GM12878 (cell line): ENCODE measurements at regions not wholly inside any gene's neighbourhood (a gene's known extent, or its start where the extent isn't known, plus 50 kb on each side); places are given as distances from the start of the nearest gene placed in this dataset.

Source experiments
- ATAC-seq: fragments of 200-7000 bp; cut with Tn5 transposase; 3 replicates; pipeline ENCODE4 v1.9.1; 2020; ENCODE audit warnings: mild to moderate bottlenecking, moderate library complexity
- BruUV-seq: library from RNA; stranded (reverse); fragments of 400-500 nt; replicated peaks from 2 replicates; lab custom pipeline; 2021; lab: Mats Ljungman, UMichigan
- CTCF ChIA-PET: fragments of 300-600 bp; sonication (Branson Sonifier 250); formaldehyde crosslinking; extraction: SDS; loops from one replicate; lab custom pipeline; 2021; ENCODE audit warnings: inconsistent platforms; lab: Yijun Ruan, JAX
- POLR2A ChIA-PET: fragments of 350-600 bp; formaldehyde crosslinking; extraction: SDS; loops from one replicate; lab custom pipeline; 2021; ENCODE audit warnings: inconsistent platforms; lab: Charles Lee
- RAD21 ChIA-PET: fragments of 300-600 bp; sonication (Branson Sonifier 250); formaldehyde crosslinking; loops from one replicate; lab custom pipeline; 2023; ENCODE audit warnings: antibody characterized with exemption; ENCODE audit not compliant: unreplicated experiment; lab: Charles Lee
- SMC1A ChIA-PET: fragments of 300-600 bp; sonication (Branson Sonifier 250); formaldehyde crosslinking; loops from one replicate; lab custom pipeline; 2023; ENCODE audit not compliant: unreplicated experiment, uncharacterized antibody; lab: Charles Lee
- DNase-seq: peaks from one replicate; pipeline ENCODE4 v3.0.0-alpha.2; 2011; ENCODE audit warnings: low read depth, low spot score
- FAIRE-seq: peaks from 3 replicates; lab custom pipeline; 2011; peaks lifted over from hg19 to GRCh38; lab: Jason Lieb, UNC
- H2AFZ ChIP-seq: 2 replicates; pipeline ENCODE4 v1.6.0; 2011; ENCODE audit warnings: low read depth, low read length, control low read depth; ENCODE audit not compliant: control insufficient read depth
- H3K27ac ChIP-seq: 2 replicates; pipeline ENCODE4 v1.5.1; 2011; ENCODE audit warnings: control low read depth; ENCODE audit not compliant: control insufficient read depth, insufficient read depth
- H3K27me3 ChIP-seq, 2 experiments: replicated peaks in 1 of 2; 2 replicates each; pipeline versions ENCODE4 v1.6.0 to v1.6.1; 2011; ENCODE audit warnings: low read length in 1 of 2; ENCODE audit not compliant: control insufficient read depth in 2 of 2, insufficient read depth in 2 of 2
- H3K36me3 ChIP-seq, 2 experiments: 2 replicates each; pipeline ENCODE4 v1.5.1; 2011; ENCODE audit warnings: low read length in 1 of 2; ENCODE audit not compliant: control insufficient read depth in 2 of 2, insufficient read depth in 2 of 2
- H3K4me1 ChIP-seq: 2 replicates; pipeline ENCODE4 v1.6.1; 2011; ENCODE audit warnings: mild to moderate bottlenecking, low read length, moderate library complexity, mixed read lengths; ENCODE audit not compliant: control insufficient read depth, insufficient read depth
- H3K4me2 ChIP-seq: 2 replicates; pipeline ENCODE4 v1.6.0; 2011; ENCODE audit warnings: control low read depth; ENCODE audit not compliant: control insufficient read depth, insufficient read depth
- H3K4me3 ChIP-seq: fragments of 200-600 bp; sonication (generic); 2 replicates; pipeline ENCODE4 v1.5.1; 2016
- H3K79me2 ChIP-seq: 2 replicates; pipeline ENCODE4 v1.6.0; 2011; ENCODE audit warnings: low read length; ENCODE audit not compliant: control insufficient read depth, insufficient read depth
- H3K9ac ChIP-seq: 2 replicates; pipeline ENCODE4 v1.8.0; 2011; ENCODE audit warnings: low read length, control low read depth, mixed read lengths; ENCODE audit not compliant: control insufficient read depth, insufficient read depth
- H3K9me3 ChIP-seq: replicated peaks from 3 replicates; pipeline ENCODE4 v1.5.1; 2011; ENCODE audit warnings: mild to moderate bottlenecking, low read length; ENCODE audit not compliant: control insufficient read depth, insufficient read depth
- H4K20me1 ChIP-seq: 2 replicates; pipeline ENCODE4 v1.6.0; 2011; ENCODE audit not compliant: control insufficient read depth, insufficient read depth
- MTA2 ChIP-seq: fragments of 450-650 bp; IDR thresholded peaks from 2 replicates; pipeline ENCODE4 v1.6.1; 2016; ENCODE audit warnings: low read depth, mild to moderate bottlenecking, moderate library complexity
- POU2F2 ChIP-seq: IDR thresholded peaks from 3 replicates; pipeline ENCODE4 v1.6.1; 2011; ENCODE audit warnings: low read depth, mild to moderate bottlenecking, low read length, borderline replicate concordance
- WGBS: methylation state at CpG from one replicate; pipeline ENCODE4 v1.1.6; 2016; ENCODE audit warnings: low lambda C conversion rate; ENCODE audit not compliant: insufficient replicate concordance, insufficient coverage; ENCODE audit errors: missing lambda C conversion rate; 5-methylcytosine and 5-hydroxymethylcytosine counted together
- in situ Hi-C: fragments of 300-500 bp; cut with MboI; formaldehyde crosslinking; loops from 9 replicates; pipeline ENCODE4 v1.14.3; 2018; ENCODE audit warnings: mixed read lengths
- intact Hi-C: fragments of 100-400 bp; cut with micrococcal nuclease; formaldehyde crosslinking; loops from one replicate; pipeline ENCODE4 v1.14.2; 2022; ENCODE audit not compliant: unreplicated experiment
- TF ChIP-seq, protein P1 (sequence below), 3 experiments: IDR thresholded peaks in 2 of 3; conservative IDR thresholded peaks in 1 of 3; 2 replicates each; pipeline ENCODE4 v1.5.1; 2011; ENCODE audit warnings: low read depth in 3 of 3, low read length in 3 of 3, mild to moderate bottlenecking in 3 of 3, control low read depth in 2 of 3, moderate library complexity in 2 of 3, inconsistent platforms in 1 of 3, mixed read lengths in 1 of 3; ENCODE audit not compliant: control insufficient read depth in 2 of 3, insufficient read depth in 1 of 3; ENCODE audit errors: extremely low read depth in 1 of 3

DNA sequence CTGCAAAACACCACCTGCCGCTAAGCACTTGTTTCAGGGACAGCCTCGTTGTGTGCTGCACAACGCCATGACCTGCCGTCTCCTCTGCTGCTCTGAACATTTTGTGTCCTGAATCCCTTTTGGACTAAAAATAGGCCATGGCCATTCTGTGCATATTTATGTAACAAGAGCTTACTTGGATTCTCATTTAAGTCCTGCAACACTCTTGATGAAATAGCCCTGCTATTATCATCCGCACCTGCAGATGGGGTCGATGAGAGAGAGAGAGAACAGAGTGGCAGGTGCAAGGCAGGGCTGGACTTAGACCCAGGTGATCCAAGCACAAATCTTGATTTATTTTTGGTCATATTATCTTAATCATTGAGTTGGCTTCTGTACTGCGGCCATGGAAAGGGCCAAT, 121.2 kb upstream of the PRKCQ start:
- ChIA-PET SMC1A (no interaction called here), POLR2A (no interaction called here), RAD21 (no interaction called here), CTCF (no interaction called here)
- Histone ChIP-seq H3K79me2 (no peaks in the 10 kb centered on the region), H3K36me3 (no peaks in the 10 kb centered on the region), H3K4me3 (no peak overlapping the region), H2AFZ (no peak overlapping the region), H3K27ac (no peak overlapping the region), H3K4me1 (no peaks in the 10 kb centered on the region), H3K4me2 (no peak overlapping the region), H3K27me3 (peaks cover 0 to 1% of the 10 kb centered on the region in 2 experiments; a peak in 1 of 4 replicates), H3K9ac (no peak overlapping the region), H3K9me3 (no peaks in the 10 kb centered on the region), H4K20me1 (no peaks in the 10 kb centered on the region)
- DNase-seq (no peak), FAIRE-seq (no peak), ATAC-seq (no peak)
- in situ Hi-C loops, result no loop called here
- intact Hi-C loops, result no loop called here
- no peak for TF ChIP-seq MTA2
- TF ChIP-seq, protein P1, sequence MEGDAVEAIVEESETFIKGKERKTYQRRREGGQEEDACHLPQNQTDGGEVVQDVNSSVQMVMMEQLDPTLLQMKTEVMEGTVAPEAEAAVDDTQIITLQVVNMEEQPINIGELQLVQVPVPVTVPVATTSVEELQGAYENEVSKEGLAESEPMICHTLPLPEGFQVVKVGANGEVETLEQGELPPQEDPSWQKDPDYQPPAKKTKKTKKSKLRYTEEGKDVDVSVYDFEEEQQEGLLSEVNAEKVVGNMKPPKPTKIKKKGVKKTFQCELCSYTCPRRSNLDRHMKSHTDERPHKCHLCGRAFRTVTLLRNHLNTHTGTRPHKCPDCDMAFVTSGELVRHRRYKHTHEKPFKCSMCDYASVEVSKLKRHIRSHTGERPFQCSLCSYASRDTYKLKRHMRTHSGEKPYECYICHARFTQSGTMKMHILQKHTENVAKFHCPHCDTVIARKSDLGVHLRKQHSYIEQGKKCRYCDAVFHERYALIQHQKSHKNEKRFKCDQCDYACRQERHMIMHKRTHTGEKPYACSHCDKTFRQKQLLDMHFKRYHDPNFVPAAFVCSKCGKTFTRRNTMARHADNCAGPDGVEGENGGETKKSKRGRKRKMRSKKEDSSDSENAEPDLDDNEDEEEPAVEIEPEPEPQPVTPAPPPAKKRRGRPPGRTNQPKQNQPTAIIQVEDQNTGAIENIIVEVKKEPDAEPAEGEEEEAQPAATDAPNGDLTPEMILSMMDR (IDR thresholded peaks at IDR 0.05 in 2 of 3, conservative IDR thresholded peaks at IDR 0.05 in 1 of 3; ENCODE audit: control insufficient read depth in 2 of 3, extremely low read depth in 1 of 3, insufficient read depth in 1 of 3, low read depth in 3 of 3, low read length in 3 of 3), result peak in 1 of 3 experiments; percentile 8; a peak in 1 of 6 replicates
- BruUV-seq, result no TSS peak
- WGBS, result 71% methylated on average over 7 of the region's 7 CpGs

GRCh38 chr10:6700066-6700465, 120.0 kb upstream of the PRKCQ start:
- no peaks in the 10 kb centered on the region for H4K20me1 ChIP-seq
- H3K4me2 ChIP-seq, result no peak overlapping the region
- CTCF ChIA-PET, result interaction anchor here (0.6 kb wide), 1 partner anchor 30 kb away, joined by 3 read pairs; no protein-coding TSS in a partner anchor
- no peak for ATAC-seq
- no peaks in the 10 kb centered on the region for H3K4me1 ChIP-seq
- POLR2A ChIA-PET, result no interaction called here
- TF ChIP-seq POU2F2, result no peak
- TF ChIP-seq, all 136 proteins: peak for 0
- ChIA-PET SMC1A (no interaction called here), RAD21 (no interaction called here)
- in situ Hi-C loops (no loop called here), intact Hi-C loops (no loop called here)
- no peak overlapping the region for H3K27ac ChIP-seq
- BruUV-seq, result no TSS peak
- H3K36me3 ChIP-seq, result no peaks in the 10 kb centered on the region
- H3K79me2 ChIP-seq, result no peaks in the 10 kb centered on the region
- no peaks in the 10 kb centered on the region for H3K9me3 ChIP-seq
- no peaks in the 10 kb centered on the region; a peak in 1 of 4 replicates for H3K27me3 ChIP-seq
- DNase-seq, result no peak
- no peak for FAIRE-seq
- no peak overlapping the region for H3K9ac ChIP-seq
- 62% methylated on average over 4 of the region's 4 CpGs for WGBS
- H3K4me3 ChIP-seq, result no peak overlapping the region
- no peak overlapping the region for H2AFZ ChIP-seq
